GM12873 (cell line): ENCODE measurements at regions not wholly inside any gene's neighbourhood (a gene's known extent, or its start where the extent isn't known, plus 50 kb on each side); places are given as distances from the start of the nearest gene placed in this dataset.
A peak's percentile ranks its signal among the peaks of the same experiment; 100 is the strongest.

Experiments
- CTCF ChIP-seq: IDR thresholded peaks from 2 replicates; pipeline ENCODE4 v1.5.1; 2012; ENCODE audit warnings: low read depth, mild to moderate bottlenecking, moderate library complexity, low read length, control low read depth; ENCODE audit not compliant: insufficient read depth; ENCODE audit errors: missing control alignments

- no peak for TF ChIP-seq CTCF
These were observed 123.4 kb downstream of the POSTN start for GRCh38 chr13:37475151-37475550.

- peak; percentile 37 for TF ChIP-seq CTCF
These were observed 125.5 kb downstream of the POSTN start for GRCh38 chr13:37473035-37473434.

GRCh38 chr13:37460166-37460565 lies 138.4 kb downstream of the POSTN start:
- no peak for TF ChIP-seq CTCF

- no peak for TF ChIP-seq CTCF
These were observed 141.0 kb downstream of the POSTN start for GRCh38 chr13:37457612-37458011.

- TF ChIP-seq CTCF: no peak
These were observed 142.1 kb downstream of the POSTN start for GRCh38 chr13:37456506-37456905.

- TF ChIP-seq CTCF: no peak
These were observed 142.5 kb downstream of the POSTN start for GRCh38 chr13:37456041-37456440.

- no peak for TF ChIP-seq CTCF
These were observed 145.3 kb downstream of the POSTN start for GRCh38 chr13:37453246-37453645.
